Parathyroid adenoma (tissue), 2 donors: ENCODE measurements at regions not wholly inside any gene's neighbourhood (a gene's known extent, or its start where the extent isn't known, plus 50 kb on each side); places are given as distances from the start of the nearest gene placed in this dataset.

Experiments
- H2AFZ ChIP-seq: fragments of 300-600 bp; sonication (generic); one replicate; pipeline ENCODE4 v1.7.0; 2017; ENCODE audit warnings: antibody characterized with exemption, mild to moderate bottlenecking
- H3K27ac ChIP-seq: fragments of 300-600 bp; sonication (generic); one replicate; pipeline ENCODE4 v1.7.0; 2017
- H3K27me3 ChIP-seq: fragments of 300-600 bp; sonication (generic); one replicate; pipeline ENCODE4 v1.7.0; 2017; ENCODE audit warnings: low read length; ENCODE audit not compliant: control insufficient read depth, insufficient read depth
- H3K36me3 ChIP-seq: fragments of 300-600 bp; sonication (generic); one replicate; pipeline ENCODE4 v1.7.0; 2017; ENCODE audit warnings: low read length; ENCODE audit not compliant: control insufficient read depth, insufficient read depth
- H3K4me1 ChIP-seq: fragments of 300-600 bp; sonication (generic); one replicate; pipeline ENCODE4 v1.7.0; 2017; ENCODE audit warnings: control low read depth
- H3K4me2 ChIP-seq: fragments of 300-600 bp; sonication (generic); one replicate; pipeline ENCODE4 v1.7.0; 2017; ENCODE audit warnings: low read length
- H3K4me3 ChIP-seq: fragments of 300-600 bp; sonication (generic); one replicate; pipeline ENCODE4 v1.7.0; 2017; ENCODE audit warnings: low read depth, low read length
- H3K79me2 ChIP-seq: fragments of 300-600 bp; sonication (generic); one replicate; pipeline ENCODE4 v1.7.0; 2017; ENCODE audit warnings: control low read depth
- H3K9ac ChIP-seq: fragments of 300-600 bp; sonication (generic); one replicate; pipeline ENCODE4 v1.7.0; 2017; ENCODE audit warnings: mild to moderate bottlenecking
- H3K9me3 ChIP-seq: fragments of 300-600 bp; sonication (generic); one replicate; pipeline ENCODE4 v1.7.0; 2017; ENCODE audit warnings: low read length; ENCODE audit not compliant: control insufficient read depth
- TF ChIP-seq, protein P1 (sequence below): fragments of 300-600 bp; sonication (generic); IDR thresholded peaks from one replicate; pipeline ENCODE4 v1.7.0; 2017; ENCODE audit warnings: antibody characterized with exemption, mild to moderate bottlenecking
- donor health status: primary hyperparathyroidism.

- no peaks in the 10 kb centered on the region for H3K79me2 ChIP-seq
- H3K27ac ChIP-seq: no peak overlapping the region
- H3K27me3 ChIP-seq: no peaks in the 10 kb centered on the region
- no peaks in the 10 kb centered on the region for H3K4me1 ChIP-seq
- no peaks in the 10 kb centered on the region for H3K36me3 ChIP-seq
- H3K4me3 ChIP-seq: no peak overlapping the region
- no peak overlapping the region for H3K9ac ChIP-seq
- TF ChIP-seq, protein P1, sequence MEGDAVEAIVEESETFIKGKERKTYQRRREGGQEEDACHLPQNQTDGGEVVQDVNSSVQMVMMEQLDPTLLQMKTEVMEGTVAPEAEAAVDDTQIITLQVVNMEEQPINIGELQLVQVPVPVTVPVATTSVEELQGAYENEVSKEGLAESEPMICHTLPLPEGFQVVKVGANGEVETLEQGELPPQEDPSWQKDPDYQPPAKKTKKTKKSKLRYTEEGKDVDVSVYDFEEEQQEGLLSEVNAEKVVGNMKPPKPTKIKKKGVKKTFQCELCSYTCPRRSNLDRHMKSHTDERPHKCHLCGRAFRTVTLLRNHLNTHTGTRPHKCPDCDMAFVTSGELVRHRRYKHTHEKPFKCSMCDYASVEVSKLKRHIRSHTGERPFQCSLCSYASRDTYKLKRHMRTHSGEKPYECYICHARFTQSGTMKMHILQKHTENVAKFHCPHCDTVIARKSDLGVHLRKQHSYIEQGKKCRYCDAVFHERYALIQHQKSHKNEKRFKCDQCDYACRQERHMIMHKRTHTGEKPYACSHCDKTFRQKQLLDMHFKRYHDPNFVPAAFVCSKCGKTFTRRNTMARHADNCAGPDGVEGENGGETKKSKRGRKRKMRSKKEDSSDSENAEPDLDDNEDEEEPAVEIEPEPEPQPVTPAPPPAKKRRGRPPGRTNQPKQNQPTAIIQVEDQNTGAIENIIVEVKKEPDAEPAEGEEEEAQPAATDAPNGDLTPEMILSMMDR: no peak
- H2AFZ ChIP-seq: no peak overlapping the region
- no peak overlapping the region for H3K4me2 ChIP-seq
- H3K9me3 ChIP-seq: no peaks in the 10 kb centered on the region
Observed at GRCh38 chr6:6906570-6907213, 201.1 kb upstream of the RREB1 start.

DNA sequence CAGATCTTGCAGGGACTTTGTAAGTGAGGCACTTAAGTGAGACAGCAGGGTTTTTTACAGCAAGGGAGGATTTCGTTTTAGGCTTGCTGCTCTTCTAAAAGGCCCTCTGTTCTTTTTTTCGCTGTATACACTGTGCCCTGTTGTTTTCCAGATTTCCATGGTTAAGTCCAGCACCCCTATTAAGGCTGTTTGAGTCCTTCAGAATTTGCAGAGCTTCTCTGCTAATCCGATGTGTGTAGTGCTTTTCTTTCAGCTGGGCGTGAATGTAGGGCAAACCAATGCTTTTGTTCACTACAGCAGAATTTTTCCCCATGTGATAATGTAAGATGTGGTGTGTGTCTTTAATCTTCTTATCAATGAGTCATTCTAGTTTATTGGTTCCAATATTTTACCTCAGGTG lies 200.5 kb upstream of the RREB1 start:
- no peak overlapping the region for H3K4me3 ChIP-seq
- H3K27me3 ChIP-seq: no peaks in the 10 kb centered on the region
- no peak overlapping the region for H3K27ac ChIP-seq
- H2AFZ ChIP-seq: no peak overlapping the region
- H3K9me3 ChIP-seq: no peaks in the 10 kb centered on the region
- no peak overlapping the region for H3K4me2 ChIP-seq
- TF ChIP-seq, protein P1: no peak
- no peaks in the 10 kb centered on the region for H3K79me2 ChIP-seq
- H3K9ac ChIP-seq: no peak overlapping the region
- no peaks in the 10 kb centered on the region for H3K36me3 ChIP-seq
- H3K4me1 ChIP-seq: no peaks in the 10 kb centered on the region

DNA sequence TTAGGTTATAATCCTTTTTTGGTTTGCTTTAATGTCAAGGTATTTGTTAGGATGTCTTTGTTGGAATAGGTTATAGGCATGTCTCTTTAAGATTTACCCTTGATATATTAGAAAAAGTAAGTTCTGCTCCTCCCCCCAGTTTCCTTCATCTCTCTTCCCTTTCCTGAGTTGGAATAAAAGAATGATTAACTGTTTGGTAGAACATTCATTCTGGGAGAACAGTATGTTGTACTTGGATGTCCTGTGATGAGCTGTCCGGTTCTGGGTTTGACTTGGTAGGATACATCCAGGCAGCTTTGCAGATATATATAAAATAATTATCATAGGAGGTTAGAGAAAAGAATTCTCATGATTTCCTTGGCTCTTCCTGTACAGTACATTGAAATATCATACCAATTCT lies 199.6 kb upstream of the RREB1 start:
- H3K36me3 ChIP-seq: no peaks in the 10 kb centered on the region
- no peak overlapping the region for H2AFZ ChIP-seq
- H3K9me3 ChIP-seq: no peaks in the 10 kb centered on the region
- no peak overlapping the region for H3K4me3 ChIP-seq
- no peak overlapping the region for H3K4me2 ChIP-seq
- no peaks in the 10 kb centered on the region for H3K79me2 ChIP-seq
- no peaks in the 10 kb centered on the region for H3K27me3 ChIP-seq
- TF ChIP-seq, protein P1: no peak
- no peak overlapping the region for H3K27ac ChIP-seq
- H3K9ac ChIP-seq: no peak overlapping the region
- no peaks in the 10 kb centered on the region for H3K4me1 ChIP-seq

GRCh38 chr6:6909111-6909510 lies 198.7 kb upstream of the RREB1 start:
- H3K9me3 ChIP-seq: no peaks in the 10 kb centered on the region

More at GRCh38 chr6:6909111-6909510, 198.7 kb upstream of the RREB1 start:
- TF ChIP-seq, protein P1: no peak
- Histone ChIP-seq H3K36me3 (no peaks in the 10 kb centered on the region), H2AFZ (no peak overlapping the region), H3K27me3 (no peaks in the 10 kb centered on the region), H3K4me3 (no peak overlapping the region), H3K27ac (no peak overlapping the region), H3K79me2 (no peaks in the 10 kb centered on the region), H3K4me1 (no peaks in the 10 kb centered on the region), H3K4me2 (no peak overlapping the region), H3K9ac (no peak overlapping the region)
